ENCODE measurements at regions not wholly inside any gene's neighbourhood (a gene's known extent, or its start where the extent isn't known, plus 50 kb on each side); places are given as distances from the start of the nearest gene placed in this dataset.

DNA sequence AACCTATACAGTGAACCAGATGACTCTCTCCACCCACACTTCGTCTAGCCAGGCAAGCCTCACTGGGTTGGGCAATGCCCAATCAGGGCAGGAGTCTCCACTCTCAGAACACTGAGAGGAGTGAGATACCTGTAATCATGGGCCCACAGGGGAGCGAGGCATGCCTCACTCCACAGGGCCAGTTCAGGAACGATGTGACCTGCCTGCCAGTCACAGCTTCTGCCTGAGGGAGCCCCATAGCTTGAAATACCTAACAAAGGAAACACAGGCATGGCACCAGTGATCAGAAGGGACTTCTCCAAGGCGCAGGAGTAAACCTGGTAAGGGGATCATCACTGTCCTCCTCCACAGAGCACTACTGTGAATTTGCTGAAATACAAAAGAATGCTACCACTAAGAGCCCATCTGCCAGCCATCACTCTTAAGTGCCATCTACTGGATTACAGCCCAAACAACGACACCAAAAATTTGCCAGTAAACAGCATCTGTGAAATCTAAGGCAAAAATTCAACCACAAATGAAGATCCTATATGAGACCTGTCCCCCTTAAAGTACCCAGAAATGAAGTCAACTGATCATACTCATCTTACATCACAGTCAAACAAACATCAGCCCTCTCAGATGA lies 689.9 kb upstream of the SEMA6D start:
- TF ChIP-seq CTCF (IDR thresholded peaks at IDR 0.05; ENCODE audit: low read depth, low read length, poor library complexity, severe bottlenecking) (no peak), EZH2phosphoT487 (IDR thresholded peaks at IDR 0.05; ENCODE audit: borderline replicate concordance, low read length) (no peak)
